ENCODE measurements at regions not wholly inside any gene's neighbourhood (a gene's known extent, or its start where the extent isn't known, plus 50 kb on each side); places are given as distances from the start of the nearest gene placed in this dataset.

DNA sequence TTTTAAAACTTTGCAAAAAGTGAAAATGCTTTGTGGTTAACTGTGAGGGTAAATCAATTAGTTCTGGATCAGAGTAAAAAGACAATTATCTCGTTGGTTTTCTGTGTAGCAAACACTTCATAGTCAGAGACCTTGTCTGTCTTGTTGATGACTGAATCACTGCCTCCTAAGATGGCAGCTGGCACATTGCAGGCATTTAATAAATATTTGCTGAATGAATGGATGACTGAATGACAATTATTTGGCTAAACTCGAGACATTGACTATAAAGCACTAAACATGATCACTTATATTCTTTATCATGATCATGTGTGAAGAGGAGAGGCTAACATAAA is 96.2 kb downstream of the MAIP1 start:
- H3K27ac Mint-ChIP-seq, result no peak overlapping the region
- H3K36me3 Mint-ChIP-seq, result peaks cover 0 to 2% (median 2%) of the 10 kb centered on the region in 5 donors
- H3K27me3 ChIP-seq (ENCODE audit: control insufficient read depth in 2 of 2, insufficient read depth in 2 of 2, low read length in 2 of 2), result no peaks in the 10 kb centered on the region
- DNase-seq (no peak), ATAC-seq (no peak)
- H3K9me3 Mint-ChIP-seq, result peaks cover 0 to 8% (median 4%) of the 10 kb centered on the region in 11 donors
- no peak overlapping the region for H3K4me3 ChIP-seq (ENCODE audit: low read length)
- no peaks in the 10 kb centered on the region for H3K9me3 ChIP-seq (ENCODE audit: control insufficient read depth in 2 of 3, low read length in 3 of 3)
- H3K27me3 Mint-ChIP-seq, result peaks cover 12 to 48% (median 31%) of the 10 kb centered on the region in 5 donors
- intact Hi-C loops (cut with micrococcal nuclease), result no loop called here
- no peaks in the 10 kb centered on the region for H3K36me3 ChIP-seq (ENCODE audit: control insufficient read depth in 2 of 3, insufficient read depth in 3 of 3, low read length in 3 of 3)
- H3K4me1 ChIP-seq (ENCODE audit: control insufficient read depth in 2 of 2, insufficient read depth in 2 of 2, low read length in 2 of 2), result no peaks in the 10 kb centered on the region
- no peak overlapping the region for H3K27ac ChIP-seq (ENCODE audit: low read depth, low read length)
- ChIA-PET POLR2A (no interaction called here), CTCF (interaction anchor here (0.6 kb wide), 1 partner anchor 43 kb away, joined by 3 read pairs; no protein-coding TSS in a partner anchor)
- no peaks in the 10 kb centered on the region for H3K4me1 Mint-ChIP-seq
- H3K4me3 Mint-ChIP-seq, result no peak overlapping the region

DNA sequence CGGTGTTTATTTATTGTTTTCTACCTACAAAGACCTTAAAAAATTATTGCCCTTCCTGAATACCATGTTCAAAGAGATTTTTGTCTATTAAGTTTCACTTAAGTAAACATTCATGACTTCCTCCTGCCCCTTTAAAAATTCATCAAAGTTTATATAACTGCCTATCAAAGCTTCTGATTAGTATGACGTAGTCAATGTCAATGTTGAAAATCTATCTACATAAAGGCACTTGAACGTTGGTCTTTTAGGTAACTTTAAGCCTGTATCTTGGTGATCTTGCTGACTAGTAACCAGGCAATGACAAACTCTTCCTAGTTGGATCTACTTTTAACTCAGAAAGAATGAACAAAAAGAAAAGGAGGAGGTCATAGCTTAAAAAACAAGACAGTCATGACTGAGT is 97.2 kb downstream of the MAIP1 start:
- Mint-ChIP-seq H3K4me1 (no peaks in the 10 kb centered on the region), H3K9me3 (peaks cover 0 to 16% (median 2%) of the 10 kb centered on the region in 11 donors), H3K27ac (no peak overlapping the region), H3K36me3 (peaks cover 0 to 5% (median 0%) of the 10 kb centered on the region in 5 donors), H3K27me3 (peaks cover 11 to 55% (median 30%) of the 10 kb centered on the region in 5 donors), H3K4me3 (no peak overlapping the region)
- intact Hi-C loops (cut with micrococcal nuclease), result no loop called here
- no peaks in the 10 kb centered on the region for H3K27me3 ChIP-seq (ENCODE audit: control insufficient read depth in 2 of 2, insufficient read depth in 2 of 2, low read length in 2 of 2)
- no peaks in the 10 kb centered on the region for H3K4me1 ChIP-seq (ENCODE audit: control insufficient read depth in 2 of 2, insufficient read depth in 2 of 2, low read length in 2 of 2)
- H3K27ac ChIP-seq (ENCODE audit: low read depth, low read length), result no peak overlapping the region
- H3K4me3 ChIP-seq (ENCODE audit: low read length), result no peak overlapping the region
- H3K9me3 ChIP-seq (ENCODE audit: control insufficient read depth in 2 of 3, low read length in 3 of 3), result no peaks in the 10 kb centered on the region
- no peak for DNase-seq
- ChIA-PET POLR2A (no interaction called here), CTCF (no interaction called here)
- H3K36me3 ChIP-seq (ENCODE audit: control insufficient read depth in 2 of 3, insufficient read depth in 3 of 3, low read length in 3 of 3), result no peaks in the 10 kb centered on the region
- ATAC-seq, result no peak

DNA sequence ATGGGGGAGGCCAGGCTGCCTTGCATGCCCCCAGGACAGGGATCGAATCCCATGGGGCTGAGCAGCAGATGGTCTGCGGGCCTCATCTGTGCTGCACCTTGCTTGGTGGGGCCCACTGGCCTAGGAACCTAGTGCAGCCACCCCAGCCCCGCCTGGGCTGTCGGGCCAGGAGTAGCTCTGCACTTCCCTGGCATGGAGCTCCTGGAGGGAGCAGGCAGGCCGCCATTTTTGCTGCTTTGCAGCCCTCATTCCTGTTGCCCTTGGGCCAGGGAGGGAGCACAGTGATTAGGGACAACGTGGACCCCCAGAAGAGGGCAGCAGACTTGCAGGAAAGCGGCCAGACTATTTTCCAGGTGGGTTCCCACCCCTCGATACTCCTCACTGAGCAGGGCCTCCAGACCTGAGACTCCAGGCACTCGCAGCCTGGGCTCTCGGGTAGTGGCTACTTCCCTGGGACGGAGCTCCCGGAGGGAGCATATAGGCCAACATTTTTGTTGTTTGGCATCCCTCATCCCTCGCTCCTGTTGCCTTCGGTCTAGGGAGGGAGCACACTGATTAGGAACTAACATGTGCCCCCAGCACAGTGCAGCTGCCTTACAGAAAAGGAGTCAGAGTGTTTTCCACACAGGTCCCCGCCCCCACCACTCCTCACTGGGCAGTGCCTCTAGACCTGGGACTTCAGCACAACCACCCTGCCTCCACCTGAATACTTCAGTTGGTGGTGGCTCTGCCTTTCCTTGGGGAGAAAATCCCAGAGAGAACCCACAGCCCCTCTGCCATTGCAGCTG is 99.5 kb downstream of the MAIP1 start:
- DNase-seq (no peak), ATAC-seq (no peak)
- Mint-ChIP-seq H3K4me1 (no peaks in the 10 kb centered on the region), H3K36me3 (peaks cover 0 to 5% (median 0%) of the 10 kb centered on the region in 5 donors), H3K4me3 (no peak overlapping the region), H3K27ac (no peak overlapping the region), H3K9me3 (peaks cover 0 to 18% (median 3%) of the 10 kb centered on the region in 11 donors), H3K27me3 (peaks cover 25 to 54% (median 39%) of the 10 kb centered on the region in 5 donors)
- CTCF ChIA-PET, result no interaction called here
- Histone ChIP-seq H3K27me3 (ENCODE audit: control insufficient read depth in 2 of 2, insufficient read depth in 2 of 2, low read length in 2 of 2) (no peaks in the 10 kb centered on the region), H3K36me3 (ENCODE audit: control insufficient read depth in 2 of 3, insufficient read depth in 3 of 3, low read length in 3 of 3) (no peaks in the 10 kb centered on the region), H3K4me3 (ENCODE audit: low read length) (no peak overlapping the region), H3K27ac (ENCODE audit: low read depth, low read length) (no peak overlapping the region), H3K9me3 (ENCODE audit: control insufficient read depth in 2 of 3, low read length in 3 of 3) (no peaks in the 10 kb centered on the region), H3K4me1 (ENCODE audit: control insufficient read depth in 2 of 2, insufficient read depth in 2 of 2, low read length in 2 of 2) (no peaks in the 10 kb centered on the region)
- POLR2A ChIA-PET, result no interaction called here
- intact Hi-C loops (cut with micrococcal nuclease), result no loop called here

DNA sequence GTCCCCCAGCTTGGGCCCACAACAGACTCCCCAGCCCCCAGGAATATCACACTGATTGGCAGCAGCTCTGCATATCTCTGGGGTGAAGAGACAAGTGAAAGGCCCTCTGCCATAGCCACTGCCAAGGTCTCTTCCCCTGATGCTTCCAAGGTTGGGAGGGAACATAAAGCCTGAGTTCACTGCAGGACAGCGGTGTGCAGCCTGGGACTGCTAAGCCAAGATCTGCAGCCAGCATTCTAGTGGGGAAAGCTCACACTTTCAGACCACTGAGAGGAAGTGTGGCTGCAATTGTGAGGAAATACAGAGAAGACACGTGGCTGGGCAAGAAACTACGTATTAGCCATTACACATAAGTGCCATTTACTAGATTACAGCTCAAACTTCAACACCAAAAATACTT is 100.7 kb downstream of the MAIP1 start:
- Histone ChIP-seq H3K36me3 (ENCODE audit: control insufficient read depth in 2 of 3, insufficient read depth in 3 of 3, low read length in 3 of 3) (no peaks in the 10 kb centered on the region), H3K4me3 (ENCODE audit: low read length) (no peak overlapping the region), H3K4me1 (ENCODE audit: control insufficient read depth in 2 of 2, insufficient read depth in 2 of 2, low read length in 2 of 2) (no peaks in the 10 kb centered on the region), H3K27ac (ENCODE audit: low read depth, low read length) (no peak overlapping the region), H3K27me3 (ENCODE audit: control insufficient read depth in 2 of 2, insufficient read depth in 2 of 2, low read length in 2 of 2) (no peaks in the 10 kb centered on the region), H3K9me3 (ENCODE audit: control insufficient read depth in 2 of 3, low read length in 3 of 3) (no peaks in the 10 kb centered on the region)
- no peak for ATAC-seq
- Mint-ChIP-seq H3K9me3 (peaks cover 0 to 18% (median 3%) of the 10 kb centered on the region in 11 donors), H3K36me3 (peaks cover 0 to 5% (median 0%) of the 10 kb centered on the region in 5 donors), H3K4me3 (no peak overlapping the region), H3K27ac (no peak overlapping the region), H3K27me3 (peaks cover 25 to 54% (median 33%) of the 10 kb centered on the region in 5 donors), H3K4me1 (no peaks in the 10 kb centered on the region)
- ChIA-PET CTCF (no interaction called here), POLR2A (no interaction called here)
- intact Hi-C loops (cut with micrococcal nuclease), result no loop called here
- no peak for DNase-seq

DNA sequence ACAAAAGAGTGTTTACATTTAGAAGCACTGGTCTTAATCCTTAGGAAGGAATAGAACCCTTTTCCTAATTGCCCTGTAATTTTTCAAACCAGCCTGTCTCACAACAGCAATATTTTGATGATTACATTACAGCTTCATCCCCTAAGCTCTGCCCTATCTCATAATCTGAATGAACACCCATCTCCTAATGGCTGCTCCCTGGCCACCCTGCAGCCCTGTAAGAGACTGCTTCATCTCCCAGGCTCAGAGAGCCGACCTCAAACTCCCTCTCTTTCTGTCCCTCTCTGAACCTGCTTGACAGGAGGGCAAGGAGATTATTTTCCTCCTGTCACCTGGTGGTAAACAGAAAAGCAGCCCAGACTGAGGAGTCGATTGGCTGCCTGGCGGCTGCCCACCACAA is 107.8 kb downstream of the MAIP1 start:
- no peak overlapping the region for H3K4me3 ChIP-seq (ENCODE audit: low read length)
- ATAC-seq (no peak), DNase-seq (no peak)
- Mint-ChIP-seq H3K9me3 (peaks cover 0 to 2% (median 0%) of the 10 kb centered on the region in 11 donors), H3K27ac (no peak overlapping the region), H3K36me3 (no peaks in the 10 kb centered on the region), H3K27me3 (peaks cover 11 to 25% (median 16%) of the 10 kb centered on the region in 5 donors), H3K4me3 (no peak overlapping the region), H3K4me1 (no peaks in the 10 kb centered on the region)
- no peak overlapping the region for H3K27ac ChIP-seq (ENCODE audit: low read depth, low read length)
- H3K36me3 ChIP-seq (ENCODE audit: control insufficient read depth in 2 of 3, insufficient read depth in 3 of 3, low read length in 3 of 3), result no peaks in the 10 kb centered on the region
- H3K27me3 ChIP-seq (ENCODE audit: control insufficient read depth in 2 of 2, insufficient read depth in 2 of 2, low read length in 2 of 2), result no peaks in the 10 kb centered on the region
- CTCF ChIA-PET, result interaction anchor here (0.7 kb wide), 1 partner anchor 555 kb away, joined by 4 read pairs; no protein-coding TSS in a partner anchor
- no peaks in the 10 kb centered on the region for H3K4me1 ChIP-seq (ENCODE audit: control insufficient read depth in 2 of 2, insufficient read depth in 2 of 2, low read length in 2 of 2)
- intact Hi-C loops (cut with micrococcal nuclease), result no loop called here
- POLR2A ChIA-PET, result no interaction called here
- H3K9me3 ChIP-seq (ENCODE audit: control insufficient read depth in 2 of 3, low read length in 3 of 3), result no peaks in the 10 kb centered on the region

DNA sequence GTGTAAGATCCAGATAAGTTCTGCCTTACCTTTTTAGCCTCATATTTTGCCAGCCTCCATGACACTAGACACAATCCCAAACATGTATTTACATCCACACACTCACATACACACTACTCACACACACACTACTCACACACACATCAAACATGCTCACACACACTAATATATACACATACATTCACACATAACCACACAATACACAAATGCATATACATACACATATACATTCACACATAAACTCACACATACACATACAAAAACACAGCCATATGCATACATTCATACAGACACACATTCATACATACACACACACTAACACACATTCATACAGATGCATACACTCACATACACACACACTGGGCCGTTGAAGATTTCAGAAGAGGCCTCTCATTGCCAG is 109.5 kb downstream of the MAIP1 start:
- Histone ChIP-seq H3K36me3 (ENCODE audit: control insufficient read depth in 2 of 3, insufficient read depth in 3 of 3, low read length in 3 of 3) (no peaks in the 10 kb centered on the region), H3K4me1 (ENCODE audit: control insufficient read depth in 2 of 2, insufficient read depth in 2 of 2, low read length in 2 of 2) (no peaks in the 10 kb centered on the region), H3K27me3 (ENCODE audit: control insufficient read depth in 2 of 2, insufficient read depth in 2 of 2, low read length in 2 of 2) (no peaks in the 10 kb centered on the region), H3K4me3 (ENCODE audit: low read length) (no peak overlapping the region), H3K9me3 (ENCODE audit: control insufficient read depth in 2 of 3, low read length in 3 of 3) (no peaks in the 10 kb centered on the region), H3K27ac (ENCODE audit: low read depth, low read length) (no peak overlapping the region)
- ATAC-seq (no peak), DNase-seq (no peak)
- ChIA-PET CTCF (no interaction called here), POLR2A (no interaction called here)
- Mint-ChIP-seq H3K27me3 (peaks cover 0 to 17% (median 8%) of the 10 kb centered on the region in 5 donors), H3K36me3 (no peaks in the 10 kb centered on the region), H3K9me3 (peaks cover 0 to 2% (median 0%) of the 10 kb centered on the region in 11 donors), H3K4me1 (no peaks in the 10 kb centered on the region), H3K4me3 (no peak overlapping the region), H3K27ac (peak overlapping the region in 1 of 9 donors; percentile 5)
- intact Hi-C loops (cut with micrococcal nuclease), result no loop called here

DNA sequence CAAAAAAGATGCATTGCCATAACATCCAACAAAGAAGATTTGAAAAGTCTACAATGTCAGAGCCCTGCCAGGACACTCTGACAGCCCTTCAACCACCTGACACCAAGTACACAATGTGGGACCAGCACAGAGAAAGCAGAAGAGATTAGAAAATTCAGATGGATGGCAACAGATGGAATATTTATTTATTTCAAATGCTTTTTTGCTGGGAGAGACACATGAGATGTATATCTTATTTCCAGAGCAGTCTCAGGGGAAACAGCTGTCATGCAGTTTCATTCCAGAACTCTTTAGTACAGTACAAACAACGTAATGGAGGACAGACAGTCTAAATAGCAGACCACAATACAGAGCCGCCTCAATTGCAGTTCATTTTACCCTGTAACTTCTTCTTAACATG is 110.1 kb downstream of the MAIP1 start:
- Histone ChIP-seq H3K9me3 (ENCODE audit: control insufficient read depth in 2 of 3, low read length in 3 of 3) (no peaks in the 10 kb centered on the region), H3K36me3 (ENCODE audit: control insufficient read depth in 2 of 3, insufficient read depth in 3 of 3, low read length in 3 of 3) (no peaks in the 10 kb centered on the region), H3K27me3 (ENCODE audit: control insufficient read depth in 2 of 2, insufficient read depth in 2 of 2, low read length in 2 of 2) (no peaks in the 10 kb centered on the region), H3K4me1 (ENCODE audit: control insufficient read depth in 2 of 2, insufficient read depth in 2 of 2, low read length in 2 of 2) (no peaks in the 10 kb centered on the region), H3K27ac (ENCODE audit: low read depth, low read length) (no peak overlapping the region), H3K4me3 (ENCODE audit: low read length) (no peak overlapping the region)
- DNase-seq, result no peak
- Mint-ChIP-seq H3K4me1 (no peaks in the 10 kb centered on the region), H3K4me3 (no peak overlapping the region), H3K9me3 (peaks cover 0 to 2% (median 0%) of the 10 kb centered on the region in 11 donors), H3K27ac (no peak overlapping the region), H3K36me3 (no peaks in the 10 kb centered on the region), H3K27me3 (peaks cover 0 to 17% (median 7%) of the 10 kb centered on the region in 5 donors)
- POLR2A ChIA-PET, result no interaction called here
- CTCF ChIA-PET, result no interaction called here
- no peak for ATAC-seq
- intact Hi-C loops (cut with micrococcal nuclease), result no loop called here

All from naive thymus-derived CD4-positive, alpha-beta T cell (primary cell).